Activated CD8-positive, alpha-beta memory T cell treated with anti-CD3 and anti-CD28 coated beads, Interleukin-2, amount 50 U/mL, for 24 hours (primary cell): ENCODE measurements at regions not wholly inside any gene's neighbourhood (a gene's known extent, or its start where the extent isn't known, plus 50 kb on each side); places are given as distances from the start of the nearest gene placed in this dataset.
"Not testable (repeated sequence)": the region's sequence is repeated elsewhere in the genome, so short reads cannot be mapped to it uniquely, and the experiment has no call there.

Experiments used
- DNase-seq: peaks from one replicate; pipeline ENCODE4 v3.0.0-alpha.2; 2020; ENCODE audit errors: extremely low read depth

DNA sequence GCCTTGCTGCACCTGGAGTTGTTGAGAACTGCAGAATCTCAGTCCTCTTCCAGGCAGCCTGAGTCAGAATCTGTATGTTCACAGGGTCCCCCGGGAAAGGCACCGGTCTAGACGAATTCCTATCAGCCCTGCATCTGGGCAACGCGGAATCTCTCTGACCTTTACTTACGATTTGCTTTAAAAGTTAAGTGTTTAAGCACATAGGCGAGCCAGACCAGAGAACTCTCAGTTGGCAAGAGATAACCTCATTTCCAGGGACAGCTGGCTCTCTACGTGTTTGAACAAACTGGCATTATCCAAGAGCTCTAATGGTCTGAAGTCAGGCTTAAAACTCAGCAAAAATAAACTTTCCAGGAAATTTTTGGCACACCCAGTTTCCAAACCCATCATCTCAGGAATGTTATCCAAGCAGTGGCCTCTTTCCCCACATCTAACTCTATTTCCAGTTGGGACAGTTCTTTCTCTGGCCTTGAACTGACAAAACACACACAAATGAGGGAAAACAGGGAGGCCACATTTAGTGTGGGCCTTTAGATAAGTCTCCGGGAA, 53.4 kb downstream of the HES1 start:
- DNase-seq: no peak

DNA sequence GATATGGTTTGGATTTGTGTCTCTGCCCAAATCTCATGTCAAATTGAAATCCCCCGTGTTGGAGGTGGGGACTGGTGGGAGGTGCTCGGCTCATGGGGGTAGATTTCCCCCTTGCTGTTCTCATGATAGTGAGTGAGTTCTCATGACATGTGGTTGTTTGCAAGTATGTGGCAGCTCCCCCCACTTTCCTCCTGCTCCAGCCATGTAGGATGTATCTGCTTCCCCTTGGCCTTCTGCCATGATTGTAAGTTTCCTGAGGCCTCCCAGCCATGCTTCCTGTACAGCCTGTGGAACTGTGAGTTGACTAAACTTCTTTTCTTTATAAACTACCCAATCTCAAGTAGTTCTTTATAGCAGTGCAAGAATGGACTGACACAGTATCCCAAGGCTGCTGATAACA, 55.9 kb downstream of the HES1 start:
- not testable (repeated sequence) for DNase-seq

DNA sequence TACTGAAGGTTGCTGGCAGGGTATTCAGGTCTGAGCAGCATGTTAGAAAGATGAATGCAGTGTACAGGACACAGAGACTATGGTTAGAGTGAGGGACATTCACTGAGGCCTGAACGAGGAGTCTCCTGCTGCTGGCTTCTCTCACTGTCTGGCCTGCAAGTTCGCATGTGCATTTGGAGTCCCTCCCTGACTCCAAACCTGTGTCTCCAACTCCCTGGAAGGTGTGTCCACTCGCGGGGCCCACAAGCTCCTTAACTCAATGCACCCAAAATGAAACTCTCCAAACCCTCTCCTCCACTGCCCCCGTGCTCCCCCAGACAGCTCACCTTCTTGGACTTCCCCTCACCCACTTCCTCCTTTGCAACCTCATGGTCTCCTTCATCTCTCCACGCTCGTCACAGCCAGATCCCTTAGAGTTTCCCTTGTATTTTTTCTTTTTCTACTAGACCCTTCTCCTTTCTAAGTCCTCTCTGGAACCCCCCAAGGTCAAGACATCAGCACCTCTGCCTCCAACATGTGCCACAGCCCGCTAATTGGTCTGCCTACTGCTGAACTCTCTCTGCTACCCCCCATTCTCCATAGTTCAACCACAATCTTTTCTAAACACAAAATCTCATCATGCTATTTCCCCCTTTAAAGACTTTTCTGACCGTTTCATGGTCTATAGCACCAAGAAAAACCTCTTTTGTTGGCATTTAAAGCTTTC, 58.3 kb downstream of the HES1 start:
- DNase-seq: no peak

DNA sequence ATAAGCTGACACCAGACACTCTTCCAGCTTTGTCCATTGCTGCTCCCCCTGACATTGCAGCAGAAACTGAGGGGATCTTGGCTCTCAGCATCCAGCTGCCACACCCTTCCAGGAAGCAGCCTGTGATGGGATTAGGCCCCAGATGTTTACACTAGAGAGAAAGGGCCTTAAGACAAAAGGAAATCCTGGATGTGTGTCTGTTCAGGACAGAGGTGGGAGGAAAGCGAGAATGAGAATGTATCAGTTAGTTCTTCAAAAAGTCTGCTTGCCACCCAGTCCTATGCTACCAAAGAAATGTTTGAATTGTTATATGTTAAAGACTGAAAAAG, 58.8 kb downstream of the HES1 start:
- no peak for DNase-seq

- DNase-seq: no peak
These were observed 59.7 kb downstream of the HES1 start for GRCh38 chr3:194195611-194196010.

DNA sequence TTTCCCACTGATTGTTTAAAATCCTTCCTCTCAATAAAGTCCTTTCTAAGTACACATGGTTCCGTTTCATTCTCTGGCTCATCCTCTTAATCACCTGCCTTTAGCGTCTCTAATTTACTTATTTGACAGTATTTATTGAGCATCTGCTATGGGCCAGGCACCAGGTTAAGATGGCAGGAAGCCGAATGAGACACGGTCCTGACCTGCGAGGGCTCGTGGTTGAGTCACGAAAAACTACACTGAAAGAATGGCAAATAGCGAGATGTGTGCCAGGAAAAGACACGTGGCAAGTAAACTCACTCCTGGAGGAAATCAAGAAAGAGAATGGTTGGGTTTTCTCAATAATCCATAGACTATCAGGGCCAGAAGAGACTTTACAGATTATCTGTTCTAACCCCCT, 60.9 kb downstream of the HES1 start:
- DNase-seq: no peak

- no peak for DNase-seq
These were observed 61.5 kb downstream of the HES1 start for GRCh38 chr3:194197396-194197960.

DNA sequence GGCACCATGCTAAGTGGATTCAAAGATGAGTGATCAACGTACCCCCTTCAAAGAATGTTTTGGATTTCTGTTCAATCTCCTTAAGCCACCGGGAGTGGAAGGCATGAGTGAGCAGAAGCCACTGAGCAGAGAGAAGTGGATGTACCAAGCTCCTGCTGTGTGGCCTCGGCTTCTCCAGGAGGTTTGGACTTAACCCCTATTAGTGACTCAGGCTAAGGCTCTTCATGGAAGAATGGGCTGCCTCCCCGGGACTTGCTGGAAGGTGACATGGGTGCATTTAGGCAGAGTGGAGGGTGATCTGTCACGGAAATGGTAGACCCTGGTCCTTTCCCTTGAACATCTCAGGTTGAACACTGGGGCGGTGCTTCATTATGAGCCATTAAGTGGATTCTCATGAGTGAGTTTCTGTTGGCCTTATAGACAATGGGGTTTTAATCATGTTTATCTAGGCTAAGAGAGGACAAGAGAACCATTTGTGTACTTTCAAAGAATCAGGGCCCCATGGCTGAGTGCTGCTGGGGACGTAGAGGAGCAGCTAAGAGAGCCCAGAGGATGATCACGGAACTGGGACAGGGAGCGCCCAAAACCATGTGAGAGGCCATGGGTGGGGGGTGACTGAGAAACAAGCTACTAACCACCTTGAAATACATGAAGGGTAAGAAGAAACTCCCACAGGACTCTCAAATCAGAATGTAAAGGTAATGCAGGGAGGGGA, 62.2 kb downstream of the HES1 start:
- no peak for DNase-seq

DNA sequence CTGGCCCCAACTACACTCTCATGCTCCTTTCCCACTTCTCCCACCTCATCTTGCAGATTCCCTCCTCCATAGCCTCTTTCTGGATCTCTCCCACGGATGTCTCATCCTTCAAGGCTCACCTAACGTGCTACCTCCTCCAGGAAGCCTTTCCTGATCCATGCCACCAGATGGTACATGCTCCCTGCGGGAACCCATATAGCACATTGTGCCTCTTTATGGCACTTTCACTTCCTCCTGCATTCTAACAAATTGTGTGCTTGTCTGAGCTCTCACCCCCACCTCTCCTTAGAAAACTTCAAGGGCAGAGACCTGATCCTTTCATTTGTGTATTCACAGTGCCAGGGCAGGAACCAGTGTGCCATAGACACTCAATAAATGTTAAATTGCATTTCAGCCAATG, 63.0 kb downstream of the HES1 start:
- no peak for DNase-seq

GRCh38 chr3:194200422-194201081, 64.6 kb downstream of the HES1 start:
- DNase-seq: no peak

- DNase-seq: no peak
These were observed 66.2 kb downstream of the HES1 start for GRCh38 chr3:194201953-194202666.

DNA sequence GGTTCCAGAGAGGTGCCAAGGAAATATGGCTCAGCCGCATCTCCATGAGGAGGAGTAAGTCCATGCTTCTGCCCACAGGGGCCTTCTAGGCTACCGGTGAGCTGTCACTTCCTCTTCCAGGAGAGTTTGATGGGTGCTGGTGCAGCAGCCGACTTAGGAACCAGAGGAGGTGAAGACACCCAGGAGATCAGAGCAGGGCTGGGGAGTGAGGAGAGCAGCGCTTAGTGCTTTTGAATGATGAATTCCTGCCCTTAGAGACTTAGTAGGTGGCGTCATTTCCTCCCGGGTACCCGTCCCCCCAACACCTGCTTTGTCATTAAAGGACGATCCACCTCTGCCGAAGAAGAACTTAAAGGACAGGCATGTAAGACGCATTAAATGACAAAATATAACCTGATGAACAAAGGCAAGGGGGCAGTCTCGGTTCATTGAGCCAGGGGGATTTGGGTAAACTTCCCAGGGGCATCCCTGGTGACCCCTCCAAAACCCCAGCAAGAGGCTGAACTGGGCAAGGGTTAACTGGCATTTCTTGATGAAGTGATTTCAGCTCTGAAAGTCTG, 67.6 kb downstream of the HES1 start:
- DNase-seq: no peak

DNA sequence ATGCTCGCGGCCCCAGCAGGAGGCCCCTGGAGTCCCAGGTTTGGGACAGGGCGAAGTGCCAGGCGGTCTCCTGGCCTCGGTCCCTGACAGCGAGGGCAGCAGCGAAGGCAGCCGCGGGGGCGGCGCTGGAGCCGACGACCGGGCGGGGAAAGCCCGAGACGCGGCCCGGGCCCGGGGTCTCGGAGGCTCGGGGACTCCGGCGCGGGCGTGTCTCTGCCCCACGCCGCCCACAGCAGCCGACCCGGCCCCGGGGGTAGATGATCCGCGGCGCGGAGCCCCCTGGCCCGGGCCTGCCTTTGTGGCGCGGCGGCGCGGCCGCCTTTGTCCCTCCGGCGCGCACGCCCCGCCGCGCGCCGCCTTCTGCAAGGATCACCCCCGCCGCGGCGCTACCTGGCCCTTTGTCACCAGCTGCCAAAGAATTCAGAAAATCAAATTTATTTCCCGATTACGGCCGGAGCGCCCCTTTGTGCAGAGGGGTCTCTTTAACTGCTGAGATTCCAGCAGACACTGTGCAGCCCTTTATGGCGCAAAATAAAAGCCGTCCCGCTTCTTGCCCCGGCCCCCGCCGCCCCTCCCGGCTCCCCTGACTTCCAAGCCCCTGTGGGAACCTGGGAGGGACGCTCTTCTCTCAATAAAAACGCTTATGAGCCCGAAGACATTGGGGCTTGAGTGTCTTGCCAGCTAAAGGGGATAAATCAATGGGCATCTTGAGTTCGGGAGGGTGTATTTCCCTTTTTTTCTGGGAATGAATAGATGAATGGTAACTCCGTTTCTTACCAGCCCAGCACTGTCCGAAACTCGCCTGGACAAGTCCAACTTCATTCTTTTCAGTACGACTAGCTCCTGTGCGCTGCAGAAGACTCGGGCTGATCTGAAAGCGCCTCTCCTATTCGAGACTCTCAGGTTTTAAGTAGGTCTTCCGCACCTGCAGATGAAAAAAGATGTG, 68.4 kb downstream of the HES1 start:
- DNase-seq: no peak

DNA sequence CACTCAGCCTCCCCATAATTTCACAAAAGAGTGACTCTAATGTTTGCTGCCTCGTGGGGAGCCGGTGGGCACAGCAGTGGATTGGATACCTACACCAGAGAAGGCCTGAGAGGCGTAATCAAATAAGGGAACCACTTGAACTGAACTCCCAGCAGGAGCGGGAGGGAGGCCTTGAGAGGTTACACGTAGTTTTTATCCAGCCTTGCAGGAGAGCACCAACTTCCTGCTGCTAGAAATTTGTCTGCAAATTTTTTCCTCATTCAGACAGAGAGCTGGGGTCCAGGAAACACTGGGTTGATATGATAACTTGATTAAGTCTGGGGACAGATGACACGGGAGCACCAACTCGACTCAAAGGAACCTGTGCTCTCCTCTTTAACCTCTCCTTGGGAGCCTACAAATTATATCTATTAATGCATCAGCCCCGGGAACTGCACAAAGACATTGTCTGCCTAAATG, 69.8 kb downstream of the HES1 start:
- DNase-seq: no peak

- no peak for DNase-seq
These were observed 70.4 kb downstream of the HES1 start for GRCh38 chr3:194206320-194206719.

GRCh38 chr3:194208709-194209108, 72.8 kb downstream of the HES1 start:
- no peak for DNase-seq

DNA sequence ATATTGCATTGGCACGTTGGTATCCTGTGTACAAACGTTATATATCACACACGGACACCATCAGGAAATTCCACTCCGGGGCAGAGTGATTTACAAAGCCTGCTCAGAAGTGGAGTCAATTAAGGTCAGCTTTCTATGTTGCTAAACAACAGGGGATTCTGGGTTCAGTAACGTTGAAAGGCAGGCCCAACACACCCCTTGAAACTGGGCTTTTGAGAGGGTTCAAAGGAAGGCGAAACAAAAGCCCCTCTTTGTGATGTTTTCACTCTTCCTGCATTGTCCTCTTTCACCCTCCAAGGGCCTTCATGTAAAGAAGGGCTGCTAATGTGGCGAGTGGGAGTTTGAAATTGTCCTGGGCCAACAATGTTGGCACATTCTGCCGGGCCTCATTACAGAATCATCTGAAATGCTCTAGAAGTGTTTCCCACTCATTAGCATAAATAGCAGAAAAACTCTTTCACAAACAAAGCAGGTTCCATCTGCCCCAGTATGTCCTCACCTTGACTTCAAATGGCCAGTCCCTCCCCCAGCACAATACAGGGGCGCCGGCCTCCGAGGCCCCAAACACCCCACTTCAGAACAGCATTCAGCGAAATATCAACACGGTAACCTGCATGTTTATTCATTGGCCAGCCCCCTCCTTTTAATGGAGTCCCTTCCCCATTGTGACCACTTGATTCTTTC, 76.4 kb downstream of the HES1 start:
- DNase-seq: no peak

DNA sequence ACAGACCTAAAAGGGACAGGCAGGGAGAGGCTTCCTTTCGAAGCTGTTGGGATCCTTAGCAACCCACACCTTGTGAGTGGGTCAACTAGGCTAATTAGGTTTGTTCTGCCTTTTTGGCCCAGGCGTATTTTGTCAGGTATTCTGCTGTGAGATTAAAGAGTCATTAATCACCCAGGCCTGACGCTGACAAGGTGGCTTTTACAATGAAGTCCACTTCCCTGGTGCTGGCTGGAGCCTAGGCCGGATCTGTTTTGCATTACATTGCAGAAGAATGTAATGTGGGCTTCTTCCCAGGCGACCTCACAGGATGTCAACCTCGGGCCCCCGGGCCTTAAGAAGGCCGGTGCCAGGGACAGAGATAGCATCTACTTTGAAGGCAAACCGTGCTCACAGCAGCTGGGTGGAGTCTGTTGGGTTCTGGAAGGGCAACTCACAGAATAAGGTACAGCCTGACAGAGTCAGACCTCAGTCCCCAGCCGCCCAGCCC, 76.9 kb downstream of the HES1 start:
- no peak for DNase-seq

GRCh38 chr3:194215392-194215791, 79.4 kb downstream of the HES1 start:
- no peak for DNase-seq
